Keratinocyte (primary cell): ENCODE measurements at regions not wholly inside any gene's neighbourhood (a gene's known extent, or its start where the extent isn't known, plus 50 kb on each side); places are given as distances from the start of the nearest gene placed in this dataset.

Source experiments
- DNase-seq: peaks from one replicate; pipeline ENCODE4 v3.0.0-alpha.2; 2011; ENCODE audit warnings: low read depth, missing footprints, low spot score
- FAIRE-seq: peaks from 2 replicates; lab custom pipeline; 2011; peaks lifted over from hg19 to GRCh38; lab: Jason Lieb, UNC
- H2AFZ ChIP-seq: 2 replicates; pipeline ENCODE4 v1.6.0; 2012; ENCODE audit warnings: low read length, control low read depth, inconsistent platforms; ENCODE audit not compliant: control insufficient read depth
- H3K27ac ChIP-seq: 2 replicates; pipeline ENCODE4 v1.5.1; 2011; ENCODE audit warnings: low read length; ENCODE audit not compliant: control insufficient read depth, insufficient read depth
- H3K27me3 ChIP-seq: 3 replicates; pipeline ENCODE4 v1.6.0; 2011; ENCODE audit warnings: low read length; ENCODE audit not compliant: control insufficient read depth, insufficient read depth; ENCODE audit errors: extremely low read depth
- H3K36me3 ChIP-seq, 2 experiments: 2 replicates in 1 of 2; 3 replicates in 1 of 2; pipeline ENCODE4 v1.5.1; 2011; ENCODE audit warnings: low read length in 2 of 2, mild to moderate bottlenecking in 1 of 2; ENCODE audit not compliant: control insufficient read depth in 2 of 2, insufficient read depth in 2 of 2; ENCODE audit errors: extremely low read depth in 1 of 2
- H3K4me1 ChIP-seq: 3 replicates; pipeline ENCODE4 v1.5.1; 2011; ENCODE audit warnings: low read length; ENCODE audit not compliant: control insufficient read depth, insufficient read depth; ENCODE audit errors: extremely low read depth
- H3K4me2 ChIP-seq: 3 replicates; pipeline ENCODE4 v1.6.0; 2011; ENCODE audit warnings: low read depth, low read length; ENCODE audit not compliant: control insufficient read depth, insufficient read depth; ENCODE audit errors: extremely low read depth
- H3K4me3 ChIP-seq, 3 experiments: fragments of 200-600 bp in 1 of 3; sonication (generic) in 1 of 3; 2 replicates in 2 of 3; 3 replicates in 1 of 3; pipeline ENCODE4 v1.5.1; 2011 to 2016; ENCODE audit warnings: low read length in 3 of 3, mild to moderate bottlenecking in 3 of 3, control low read depth in 2 of 3, inconsistent platforms in 1 of 3, low read depth in 1 of 3, mixed read lengths in 1 of 3, mixed run types in 1 of 3, moderate library complexity in 1 of 3; ENCODE audit not compliant: control insufficient read depth in 2 of 3, insufficient read depth in 2 of 3; ENCODE audit errors: extremely low read depth in 1 of 3
- H3K79me2 ChIP-seq: 2 replicates; pipeline ENCODE4 v1.6.0; 2012; ENCODE audit warnings: low read length; ENCODE audit not compliant: control insufficient read depth, insufficient read depth
- H3K9ac ChIP-seq: 3 replicates; pipeline ENCODE4 v1.6.0; 2011; ENCODE audit warnings: low read length; ENCODE audit not compliant: control insufficient read depth, insufficient read depth; ENCODE audit errors: extremely low read depth
- H3K9me1 ChIP-seq: 3 replicates; pipeline ENCODE4 v1.6.0; 2011; ENCODE audit warnings: low read length; ENCODE audit not compliant: control insufficient read depth, insufficient read depth; ENCODE audit errors: extremely low read depth
- H3K9me3 ChIP-seq: 2 replicates; pipeline ENCODE4 v1.5.1; 2012; ENCODE audit warnings: low read depth, low read length; ENCODE audit not compliant: control insufficient read depth
- H4K20me1 ChIP-seq: 3 replicates; pipeline ENCODE4 v1.6.0; 2011; ENCODE audit warnings: low read length; ENCODE audit not compliant: control insufficient read depth, insufficient read depth; ENCODE audit errors: extremely low read depth
- EZH2 ChIP-seq: IDR thresholded peaks from one replicate; pipeline ENCODE4 v1.6.1; 2012; ENCODE audit warnings: inconsistent platforms, mild to moderate bottlenecking, low read length, moderate library complexity
- dilution Hi-C: fragments of 300-500 bp; cut with MboI; formaldehyde crosslinking; loops from one replicate; pipeline ENCODE4 v1.7.0; 2020; ENCODE audit warnings: low sequenced_read_pairs; ENCODE audit not compliant: extremely low pct_ligation_motif_present
- TF ChIP-seq, protein P1 (sequence below), 3 experiments: IDR thresholded peaks in 1 of 3; conservative IDR thresholded peaks in 1 of 3; optimal IDR thresholded peaks in 1 of 3; 2 replicates in 2 of 3; 3 replicates in 1 of 3; pipeline versions ENCODE3 to v1.5.1; 2011; ENCODE audit warnings: low read length in 3 of 3, mild to moderate bottlenecking in 3 of 3, moderate library complexity in 2 of 3, control low read depth in 1 of 3, inconsistent platforms in 1 of 3; ENCODE audit not compliant: insufficient read depth in 2 of 3; ENCODE audit errors: extremely low read depth in 1 of 3

DNA sequence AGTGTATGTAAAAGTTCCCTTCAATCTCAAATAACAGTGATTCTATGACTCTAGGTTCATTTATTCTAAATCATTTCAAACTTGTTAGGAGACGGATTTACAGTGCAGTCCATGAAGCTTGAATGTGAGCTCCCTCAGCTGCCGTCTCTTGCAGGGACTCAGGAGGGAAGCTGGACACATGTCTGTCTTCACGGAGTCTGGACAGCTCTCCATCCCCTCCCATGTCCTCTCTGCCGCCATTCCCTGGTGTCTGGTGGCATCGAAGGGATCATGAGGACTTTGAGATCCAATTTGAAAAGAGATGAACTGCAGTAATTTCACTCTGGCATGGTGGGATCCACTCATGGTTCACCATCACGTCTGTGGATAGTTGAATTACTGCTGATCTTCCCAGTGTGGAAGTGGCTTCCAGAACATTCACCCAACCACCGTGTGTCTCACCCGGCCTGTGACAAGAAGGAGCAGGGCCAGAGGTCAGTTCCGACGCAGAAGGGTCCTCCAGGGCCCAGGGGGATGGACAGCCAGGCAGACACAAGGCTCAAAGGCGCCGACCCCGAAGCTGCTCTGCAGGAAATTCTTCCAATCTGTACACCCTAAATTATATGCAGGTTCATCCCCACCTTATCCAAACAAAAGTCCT lies 370.1 kb downstream of the THBS2 start:
- FAIRE-seq, result no peak
- no peak for TF ChIP-seq EZH2
- TF ChIP-seq, protein P1, sequence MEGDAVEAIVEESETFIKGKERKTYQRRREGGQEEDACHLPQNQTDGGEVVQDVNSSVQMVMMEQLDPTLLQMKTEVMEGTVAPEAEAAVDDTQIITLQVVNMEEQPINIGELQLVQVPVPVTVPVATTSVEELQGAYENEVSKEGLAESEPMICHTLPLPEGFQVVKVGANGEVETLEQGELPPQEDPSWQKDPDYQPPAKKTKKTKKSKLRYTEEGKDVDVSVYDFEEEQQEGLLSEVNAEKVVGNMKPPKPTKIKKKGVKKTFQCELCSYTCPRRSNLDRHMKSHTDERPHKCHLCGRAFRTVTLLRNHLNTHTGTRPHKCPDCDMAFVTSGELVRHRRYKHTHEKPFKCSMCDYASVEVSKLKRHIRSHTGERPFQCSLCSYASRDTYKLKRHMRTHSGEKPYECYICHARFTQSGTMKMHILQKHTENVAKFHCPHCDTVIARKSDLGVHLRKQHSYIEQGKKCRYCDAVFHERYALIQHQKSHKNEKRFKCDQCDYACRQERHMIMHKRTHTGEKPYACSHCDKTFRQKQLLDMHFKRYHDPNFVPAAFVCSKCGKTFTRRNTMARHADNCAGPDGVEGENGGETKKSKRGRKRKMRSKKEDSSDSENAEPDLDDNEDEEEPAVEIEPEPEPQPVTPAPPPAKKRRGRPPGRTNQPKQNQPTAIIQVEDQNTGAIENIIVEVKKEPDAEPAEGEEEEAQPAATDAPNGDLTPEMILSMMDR (optimal IDR thresholded peaks at IDR 0.05 in 1 of 3, IDR thresholded peaks at IDR 0.05 in 1 of 3, conservative IDR thresholded peaks at IDR 0.05 in 1 of 3; ENCODE audit: extremely low read depth in 1 of 3, insufficient read depth in 2 of 3, low read length in 3 of 3), result no peak

DNA sequence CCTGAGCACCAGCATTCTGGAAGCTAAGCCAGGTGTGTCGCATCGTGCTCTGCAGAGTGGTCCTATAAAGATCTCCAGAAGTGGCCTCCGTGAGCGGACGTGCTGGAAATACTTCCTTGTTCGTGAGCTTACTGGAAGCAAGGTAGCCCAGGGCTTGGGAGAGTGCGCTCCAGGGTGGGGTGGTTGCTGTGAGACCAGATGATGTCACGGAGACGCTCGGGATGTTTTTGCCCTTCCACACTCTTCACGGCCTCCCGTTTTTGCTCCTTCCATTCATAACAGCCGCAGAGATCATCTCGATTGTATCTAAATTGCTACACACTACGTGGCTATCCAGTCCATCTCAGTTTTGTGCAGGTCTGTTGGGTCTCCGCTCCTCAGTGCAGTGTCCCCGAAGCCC lies 373.4 kb downstream of the THBS2 start:
- Histone ChIP-seq H3K36me3 (no peaks in the 10 kb centered on the region), H3K9me3 (no peaks in the 10 kb centered on the region), H3K9me1 (no peaks in the 10 kb centered on the region), H2AFZ (no peak overlapping the region), H3K4me2 (no peak overlapping the region), H4K20me1 (no peaks in the 10 kb centered on the region), H3K79me2 (no peaks in the 10 kb centered on the region), H3K4me3 (no peak overlapping the region), H3K27me3 (peaks cover 2% of the 10 kb centered on the region), H3K9ac (no peak overlapping the region), H3K27ac (no peak overlapping the region), H3K4me1 (peaks cover 5% of the 10 kb centered on the region)
- FAIRE-seq, result no peak
- dilution Hi-C loops, result no loop called here
- no peak for TF ChIP-seq EZH2
- TF ChIP-seq, protein P1 (optimal IDR thresholded peaks at IDR 0.05 in 1 of 3, IDR thresholded peaks at IDR 0.05 in 1 of 3, conservative IDR thresholded peaks at IDR 0.05 in 1 of 3; ENCODE audit: extremely low read depth in 1 of 3, insufficient read depth in 2 of 3, low read length in 3 of 3), result no peak
- DNase-seq, result no peak

More for the DNA sequence above, 370.1 kb downstream of the THBS2 start:
- Histone ChIP-seq H3K27ac (no peak overlapping the region), H3K9ac (no peak overlapping the region), H3K9me3 (no peaks in the 10 kb centered on the region), H3K9me1 (no peaks in the 10 kb centered on the region), H3K4me1 (no peaks in the 10 kb centered on the region), H3K27me3 (peaks cover 6% of the 10 kb centered on the region), H3K4me2 (no peak overlapping the region), H3K4me3 (no peak overlapping the region), H3K36me3 (no peaks in the 10 kb centered on the region), H4K20me1 (no peaks in the 10 kb centered on the region), H2AFZ (no peak overlapping the region), H3K79me2 (no peaks in the 10 kb centered on the region)
- no peak for DNase-seq
- dilution Hi-C loops, result no loop called here
